ENCODE measurements at regions not wholly inside any gene's neighbourhood (a gene's known extent, or its start where the extent isn't known, plus 50 kb on each side); places are given as distances from the start of the nearest gene placed in this dataset.
"Not testable (repeated sequence)": the region's sequence is repeated elsewhere in the genome, so short reads cannot be mapped to it uniquely, and the experiment has no call there.

GRCh38 chr13:79933389-79933788 is 407.5 kb downstream of the SPRY2 start:
- Histone ChIP-seq H3K9me3 (replicated peaks in 1 of 2; ENCODE audit: control insufficient read depth in 2 of 2, insufficient read depth in 1 of 2, low read depth in 1 of 2, low read length in 2 of 2) (peaks cover 0 to 3% of the 10 kb centered on the region in 2 donors), H3K79me1 (ENCODE audit: low read depth, low read length) (no peaks in the 10 kb centered on the region), H3K9ac (ENCODE audit: low read depth, low read length, poor library complexity) (no peak overlapping the region), H3K14ac (ENCODE audit: low read length) (no peak overlapping the region), H3K27ac (replicated peaks; ENCODE audit: low read length) (no peak overlapping the region), H2AK5ac (ENCODE audit: low read depth, low read length) (no peak overlapping the region), H2AFZ (ENCODE audit: low read length) (no peak overlapping the region), H3K23ac (ENCODE audit: low read depth, low read length, poor library complexity) (no peak overlapping the region), H3K4me2 (ENCODE audit: insufficient read depth, low read length, poor library complexity, severe bottlenecking) (no peak overlapping the region), H2BK12ac (ENCODE audit: low read length) (no peak overlapping the region), H3K4me3 (ENCODE audit: low read length in 2 of 2) (no peak overlapping the region), H3K27me3 (ENCODE audit: control insufficient read depth in 3 of 3, insufficient read depth in 3 of 3, low read depth in 1 of 3, low read length in 3 of 3) (no peaks in the 10 kb centered on the region), H3K36me3 (replicated peaks in 1 of 2; ENCODE audit: control insufficient read depth in 2 of 2, insufficient read depth in 2 of 2, low read length in 2 of 2) (no peaks in the 10 kb centered on the region), H2BK120ac (ENCODE audit: low read depth, low read length) (no peak overlapping the region), H2BK5ac (ENCODE audit: low read length) (no peak overlapping the region), H4K91ac (ENCODE audit: low read depth, low read length, poor library complexity) (no peak overlapping the region), H3K18ac (ENCODE audit: low read length) (no peak overlapping the region), H3K4ac (ENCODE audit: low read length) (no peak overlapping the region), H2BK15ac (ENCODE audit: low read length) (no peak overlapping the region), H3K4me1 (ENCODE audit: control insufficient read depth in 2 of 2, insufficient read depth in 1 of 2, low read depth in 1 of 2, low read length in 2 of 2) (peaks cover 9 to 14% of the 10 kb centered on the region in 2 donors), H4K8ac (ENCODE audit: low read depth, low read length) (no peak overlapping the region)
- no CpG with 5 or more reads among the region's 2 CpGs for WGBS, 2 donors (ENCODE audit: extremely low coverage in 2 of 2, insufficient read length in 2 of 2, insufficient replicate concordance in 1 of 2)
- no peak for DNase-seq (ENCODE audit: low spot score)

GRCh38 chr13:79932556-79932955 is 408.4 kb downstream of the SPRY2 start:
- no peak overlapping the region for H3K14ac ChIP-seq (ENCODE audit: low read length)
- H3K4me2 ChIP-seq (ENCODE audit: insufficient read depth, low read length, poor library complexity, severe bottlenecking): no peak overlapping the region
- H3K36me3 ChIP-seq (replicated peaks in 1 of 2; ENCODE audit: control insufficient read depth in 2 of 2, insufficient read depth in 2 of 2, low read length in 2 of 2): no peaks in the 10 kb centered on the region
- H2AK5ac ChIP-seq (ENCODE audit: low read depth, low read length): no peak overlapping the region
- H3K4me3 ChIP-seq (ENCODE audit: low read length in 2 of 2): no peak overlapping the region
- WGBS, 2 donors (ENCODE audit: extremely low coverage in 2 of 2, insufficient read length in 2 of 2, insufficient replicate concordance in 1 of 2): no CpG with 5 or more reads among the region's 2 CpGs
- peaks cover 5 to 10% of the 10 kb centered on the region in 2 donors for H3K4me1 ChIP-seq (ENCODE audit: control insufficient read depth in 2 of 2, insufficient read depth in 1 of 2, low read depth in 1 of 2, low read length in 2 of 2)
- H4K91ac ChIP-seq (ENCODE audit: low read depth, low read length, poor library complexity): no peak overlapping the region
- H2BK120ac ChIP-seq (ENCODE audit: low read depth, low read length): no peak overlapping the region
- no peak overlapping the region for H3K9ac ChIP-seq (ENCODE audit: low read depth, low read length, poor library complexity)
- H3K79me1 ChIP-seq (ENCODE audit: low read depth, low read length): no peaks in the 10 kb centered on the region
- H3K9me3 ChIP-seq (replicated peaks in 1 of 2; ENCODE audit: control insufficient read depth in 2 of 2, insufficient read depth in 1 of 2, low read depth in 1 of 2, low read length in 2 of 2): peaks cover 0 to 3% of the 10 kb centered on the region in 2 donors
- no peak overlapping the region for H2BK12ac ChIP-seq (ENCODE audit: low read length)
- H3K27me3 ChIP-seq (ENCODE audit: control insufficient read depth in 3 of 3, insufficient read depth in 3 of 3, low read depth in 1 of 3, low read length in 3 of 3): no peaks in the 10 kb centered on the region
- H2BK5ac ChIP-seq (ENCODE audit: low read length): no peak overlapping the region
- H3K27ac ChIP-seq (replicated peaks; ENCODE audit: low read length): no peak overlapping the region
- H3K18ac ChIP-seq (ENCODE audit: low read length): no peak overlapping the region
- no peak overlapping the region for H2BK15ac ChIP-seq (ENCODE audit: low read length)
- H4K8ac ChIP-seq (ENCODE audit: low read depth, low read length): no peak overlapping the region
- no peak overlapping the region for H2AFZ ChIP-seq (ENCODE audit: low read length)
- no peak for DNase-seq (ENCODE audit: low spot score)
- no peak overlapping the region for H3K4ac ChIP-seq (ENCODE audit: low read length)
- H3K23ac ChIP-seq (ENCODE audit: low read depth, low read length, poor library complexity): no peak overlapping the region

DNA sequence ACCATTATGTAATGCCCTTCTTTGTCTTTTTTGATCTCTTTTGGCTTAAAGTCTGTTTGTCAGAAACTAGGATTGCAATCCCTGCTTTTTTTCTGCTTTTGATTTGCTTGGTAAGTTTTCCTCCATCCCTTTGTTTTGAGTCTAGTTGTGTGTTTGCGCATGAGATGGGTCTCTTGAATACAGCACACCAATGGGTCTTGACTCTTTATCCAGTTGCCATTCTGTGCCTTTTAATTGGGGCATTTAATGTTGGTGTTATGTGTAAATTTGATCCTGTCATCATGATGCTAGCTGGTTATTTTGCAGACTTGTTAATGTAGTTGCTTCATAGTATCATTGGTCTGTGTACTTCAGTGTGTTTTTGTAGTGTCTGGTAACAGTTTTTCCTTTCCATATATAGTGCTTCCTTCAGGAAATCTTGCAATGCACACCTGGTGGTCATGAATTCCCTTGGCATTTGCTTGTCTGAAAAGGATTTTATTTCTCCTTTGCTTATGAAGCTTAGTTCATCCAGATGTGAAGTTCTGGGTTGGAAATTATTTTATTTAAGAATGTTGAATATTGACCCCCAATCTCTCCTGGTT is 416.9 kb downstream of the SPRY2 start:
- not testable (repeated sequence) for H2AFZ ChIP-seq (ENCODE audit: low read length); H3K14ac ChIP-seq (ENCODE audit: low read length); H3K4me3 ChIP-seq (ENCODE audit: low read length in 2 of 2); H2BK120ac ChIP-seq (ENCODE audit: low read depth, low read length); DNase-seq (ENCODE audit: low spot score); H3K27me3 ChIP-seq (ENCODE audit: control insufficient read depth in 3 of 3, insufficient read depth in 3 of 3, low read depth in 1 of 3, low read length in 3 of 3); H3K4ac ChIP-seq (ENCODE audit: low read length); H3K79me1 ChIP-seq (ENCODE audit: low read depth, low read length); H2BK15ac ChIP-seq (ENCODE audit: low read length); H3K27ac ChIP-seq (replicated peaks; ENCODE audit: low read length); H4K91ac ChIP-seq (ENCODE audit: low read depth, low read length, poor library complexity); H3K36me3 ChIP-seq (replicated peaks in 1 of 2; ENCODE audit: control insufficient read depth in 2 of 2, insufficient read depth in 2 of 2, low read length in 2 of 2); H2BK5ac ChIP-seq (ENCODE audit: low read length); H3K9ac ChIP-seq (ENCODE audit: low read depth, low read length, poor library complexity); H2AK5ac ChIP-seq (ENCODE audit: low read depth, low read length); H2BK12ac ChIP-seq (ENCODE audit: low read length); H3K4me2 ChIP-seq (ENCODE audit: insufficient read depth, low read length, poor library complexity, severe bottlenecking); H3K18ac ChIP-seq (ENCODE audit: low read length); H3K23ac ChIP-seq (ENCODE audit: low read depth, low read length, poor library complexity); H4K8ac ChIP-seq (ENCODE audit: low read depth, low read length); H3K4me1 ChIP-seq (ENCODE audit: control insufficient read depth in 2 of 2, insufficient read depth in 1 of 2, low read depth in 1 of 2, low read length in 2 of 2)
- WGBS, 2 donors (ENCODE audit: extremely low coverage in 2 of 2, insufficient read length in 2 of 2, insufficient replicate concordance in 1 of 2): no CpG with 5 or more reads among the region's 1 CpG
- peaks cover 2 to 21% of the 10 kb centered on the region in 2 donors for H3K9me3 ChIP-seq (replicated peaks in 1 of 2; ENCODE audit: control insufficient read depth in 2 of 2, insufficient read depth in 1 of 2, low read depth in 1 of 2, low read length in 2 of 2)

GRCh38 chr13:79919091-79919490 is 421.8 kb downstream of the SPRY2 start:
- Histone ChIP-seq H3K4ac (ENCODE audit: low read length) (no peak overlapping the region), H2BK120ac (ENCODE audit: low read depth, low read length) (no peak overlapping the region), H3K4me1 (ENCODE audit: control insufficient read depth in 2 of 2, insufficient read depth in 1 of 2, low read depth in 1 of 2, low read length in 2 of 2) (peaks cover 2% of the 10 kb centered on the region in 2 donors), H3K23ac (ENCODE audit: low read depth, low read length, poor library complexity) (no peak overlapping the region), H3K36me3 (replicated peaks in 1 of 2; ENCODE audit: control insufficient read depth in 2 of 2, insufficient read depth in 2 of 2, low read length in 2 of 2) (no peaks in the 10 kb centered on the region), H3K14ac (ENCODE audit: low read length) (no peak overlapping the region), H3K18ac (ENCODE audit: low read length) (no peak overlapping the region), H2AK5ac (ENCODE audit: low read depth, low read length) (no peak overlapping the region), H3K9me3 (replicated peaks in 1 of 2; ENCODE audit: control insufficient read depth in 2 of 2, insufficient read depth in 1 of 2, low read depth in 1 of 2, low read length in 2 of 2) (peaks cover 0 to 8% of the 10 kb centered on the region in 2 donors), H4K91ac (ENCODE audit: low read depth, low read length, poor library complexity) (no peak overlapping the region), H3K9ac (ENCODE audit: low read depth, low read length, poor library complexity) (no peak overlapping the region), H3K4me3 (ENCODE audit: low read length in 2 of 2) (no peak overlapping the region), H3K27me3 (ENCODE audit: control insufficient read depth in 3 of 3, insufficient read depth in 3 of 3, low read depth in 1 of 3, low read length in 3 of 3) (no peaks in the 10 kb centered on the region), H2BK5ac (ENCODE audit: low read length) (no peak overlapping the region), H2AFZ (ENCODE audit: low read length) (peak overlapping the region; percentile 48), H2BK15ac (ENCODE audit: low read length) (no peak overlapping the region), H2BK12ac (ENCODE audit: low read length) (no peak overlapping the region), H3K79me1 (ENCODE audit: low read depth, low read length) (no peaks in the 10 kb centered on the region), H4K8ac (ENCODE audit: low read depth, low read length) (no peak overlapping the region), H3K27ac (replicated peaks; ENCODE audit: low read length) (no peak overlapping the region), H3K4me2 (ENCODE audit: insufficient read depth, low read length, poor library complexity, severe bottlenecking) (no peak overlapping the region)
- DNase-seq (ENCODE audit: low spot score): no peak
- WGBS, 2 donors (ENCODE audit: extremely low coverage in 2 of 2, insufficient read length in 2 of 2, insufficient replicate concordance in 1 of 2): no CpG with 5 or more reads among the region's 2 CpGs

Measured in neuronal stem cell (in vitro differentiated cells).